NAMALWA (cell line): ENCODE measurements at regions not wholly inside any gene's neighbourhood (a gene's known extent, or its start where the extent isn't known, plus 50 kb on each side); places are given as distances from the start of the nearest gene placed in this dataset.
"Not testable (repeated sequence)": the region's sequence is repeated elsewhere in the genome, so short reads cannot be mapped to it uniquely, and the experiment has no call there.

Experiments used
- DNase-seq: peaks from one replicate; pipeline ENCODE4 v3.0.0-alpha.2; 2015; ENCODE audit warnings: low spot score

- DNase-seq, result no peak
Observed at GRCh38 chr1:10867914-10868598, 71.6 kb upstream of the CASZ1 start.

GRCh38 chr1:10868599-10868965 is 72.1 kb upstream of the CASZ1 start:
- no peak for DNase-seq

- DNase-seq, result no peak
Observed at GRCh38 chr1:10869933-10870332, 73.5 kb upstream of the CASZ1 start.

- no peak for DNase-seq
Observed at GRCh38 chr1:10870493-10871096, 74.1 kb upstream of the CASZ1 start.

GRCh38 chr1:10873189-10873588 is 76.7 kb upstream of the CASZ1 start:
- peak; percentile 77 for DNase-seq

GRCh38 chr1:10874351-10874750 is 77.9 kb upstream of the CASZ1 start:
- DNase-seq, result no peak

- DNase-seq, result no peak
Observed at GRCh38 chr1:10877894-10878293, 81.4 kb upstream of the CASZ1 start.

GRCh38 chr1:10878469-10878868 is 82.0 kb upstream of the CASZ1 start:
- DNase-seq, result no peak

GRCh38 chr1:10880063-10880462 is 83.6 kb upstream of the CASZ1 start:
- no peak for DNase-seq

GRCh38 chr1:10881046-10881445 is 84.6 kb upstream of the CASZ1 start:
- DNase-seq, result no peak

GRCh38 chr1:10882069-10882468 is 85.6 kb upstream of the CASZ1 start:
- DNase-seq, result no peak

GRCh38 chr1:10887032-10887431 is 90.6 kb upstream of the CASZ1 start:
- DNase-seq, result not testable (repeated sequence)

GRCh38 chr1:10888291-10888690 is 91.8 kb upstream of the CASZ1 start:
- DNase-seq, result no peak

GRCh38 chr1:10888791-10889649 is 92.6 kb upstream of the CASZ1 start:
- no peak for DNase-seq

- no peak for DNase-seq
Observed at GRCh38 chr1:10889650-10890353, 93.4 kb upstream of the CASZ1 start.

- no peak for DNase-seq
Observed at GRCh38 chr1:10890491-10891071, 94.1 kb upstream of the CASZ1 start.

GRCh38 chr1:10891091-10891490 is 94.6 kb upstream of the CASZ1 start:
- no peak for DNase-seq

- DNase-seq, result no peak
Observed at GRCh38 chr1:10892138-10893065, 96.0 kb upstream of the CASZ1 start.

GRCh38 chr1:10895621-10896020 is 99.2 kb upstream of the CASZ1 start:
- DNase-seq, result no peak

GRCh38 chr1:10896673-10897072 is 100.2 kb upstream of the CASZ1 start:
- no peak for DNase-seq
